Endodermal cell (in vitro differentiated cells): ENCODE measurements at regions not wholly inside any gene's neighbourhood (a gene's known extent, or its start where the extent isn't known, plus 50 kb on each side); places are given as distances from the start of the nearest gene placed in this dataset.

ENCODE experiments used
- DNase-seq: peaks from one replicate; pipeline ENCODE4 v3.0.0-alpha.2; 2017
- H3K27ac ChIP-seq: 2 replicates; pipeline ENCODE4 v1.5.1; 2013; ENCODE audit warnings: mild to moderate bottlenecking, low read depth, low read length, moderate library complexity
- H3K27me3 ChIP-seq: 2 replicates; pipeline ENCODE4 v1.6.1; 2013; ENCODE audit warnings: mild to moderate bottlenecking, low read length, moderate library complexity; ENCODE audit not compliant: insufficient read depth, control insufficient read depth, poor library complexity, severe bottlenecking
- H3K36me3 ChIP-seq: 2 replicates; pipeline ENCODE4 v1.7.0; 2013; ENCODE audit warnings: mild to moderate bottlenecking, low read length, moderate library complexity; ENCODE audit not compliant: control insufficient read depth, insufficient read depth
- H3K4me1 ChIP-seq: one replicate; pipeline ENCODE4 v1.7.0; 2013; ENCODE audit warnings: low read length; ENCODE audit not compliant: control insufficient read depth, insufficient read depth
- H3K4me3 ChIP-seq: 2 replicates; pipeline ENCODE4 v1.5.1; 2013; ENCODE audit warnings: mild to moderate bottlenecking, low read length, moderate library complexity
- H3K9ac ChIP-seq: 2 replicates; pipeline ENCODE4 v1.6.1; 2013; ENCODE audit warnings: mild to moderate bottlenecking, low read length, moderate library complexity; ENCODE audit not compliant: poor library complexity, severe bottlenecking; ENCODE audit errors: extremely low read depth
- H3K9me3 ChIP-seq: 2 replicates; pipeline ENCODE4 v1.6.1; 2013; ENCODE audit warnings: mild to moderate bottlenecking, low read length, moderate library complexity; ENCODE audit not compliant: control insufficient read depth
- H3K27ac Mint-ChIP-seq: 2 replicates; pipeline ENCODE4 v1.8.0; 2020; ENCODE audit warnings: mixed read lengths
- H3K27me3 Mint-ChIP-seq: 2 replicates; pipeline ENCODE4 v1.8.0; 2021; ENCODE audit warnings: mild to moderate bottlenecking, mixed read lengths; ENCODE audit not compliant: insufficient read depth
- H3K36me3 Mint-ChIP-seq: 2 replicates; pipeline ENCODE4 v1.8.0; 2020; ENCODE audit warnings: low read depth, mixed read lengths
- H3K4me1 Mint-ChIP-seq: 2 replicates; pipeline ENCODE4 v1.8.0; 2020; ENCODE audit warnings: mixed read lengths
- H3K4me3 Mint-ChIP-seq: 2 replicates; pipeline ENCODE4 v1.8.0; 2020; ENCODE audit warnings: mild to moderate bottlenecking, moderate library complexity, mixed read lengths
- H3K9me3 Mint-ChIP-seq: 2 replicates; pipeline ENCODE4 v1.8.0; 2020; ENCODE audit warnings: mild to moderate bottlenecking, mixed read lengths
- WGBS, 2 experiments: methylation state at CpG; one replicate each; pipeline versions ENCODE4 v1.1.5 to v1.1.7; 2013; ENCODE audit warnings: missing lambda C conversion rate in 2 of 2, mixed read lengths in 1 of 2; ENCODE audit not compliant: insufficient coverage in 1 of 2, insufficient read length in 1 of 2; 5-methylcytosine and 5-hydroxymethylcytosine counted together
- TF ChIP-seq, protein P1 (sequence below): fragments of 200-600 bp; sonication (generic); conservative IDR thresholded peaks from 2 replicates; pipeline ENCODE4 v1.5.0; 2021; ENCODE audit warnings: antibody characterized with exemption, mild to moderate bottlenecking

DNA sequence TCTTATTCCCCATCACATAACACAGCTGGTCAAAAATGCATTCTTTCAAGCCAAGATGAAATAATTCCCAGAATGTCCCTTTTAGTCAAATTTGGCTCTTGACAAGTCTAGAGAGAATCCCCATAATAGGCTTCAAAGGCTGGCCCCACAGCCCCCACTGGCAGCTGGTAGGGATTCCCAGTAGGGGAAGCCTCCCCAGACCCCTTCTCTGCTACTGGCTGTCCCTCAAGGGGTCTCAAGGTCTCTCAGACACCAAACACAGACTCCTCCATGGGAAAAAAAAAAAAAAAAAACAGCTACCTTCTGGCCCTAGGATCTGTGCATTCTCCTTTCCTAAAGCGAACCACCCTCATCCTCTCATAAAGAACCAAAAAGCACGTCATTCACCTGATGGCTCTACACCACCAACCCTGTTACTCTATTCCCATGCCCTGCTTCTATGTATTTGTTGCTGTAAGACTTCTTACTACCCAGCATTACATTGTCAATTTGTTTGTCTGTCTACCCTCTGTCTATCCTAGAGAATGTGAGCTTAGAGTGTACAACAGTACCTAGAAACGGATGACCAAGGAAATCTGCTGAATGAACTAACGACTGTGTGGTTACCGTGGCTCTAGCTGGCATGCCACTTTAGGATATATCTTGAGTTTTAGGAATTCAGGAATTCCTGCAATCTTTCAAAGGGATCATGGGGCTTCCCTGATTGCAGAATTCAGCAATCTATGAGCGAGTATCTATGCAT lies 164.1 kb upstream of the NSMCE3 start:
- H3K27ac Mint-ChIP-seq = no peak overlapping the region
- no peaks in the 10 kb centered on the region for H3K4me1 Mint-ChIP-seq
- no peaks in the 10 kb centered on the region for H3K4me1 ChIP-seq
- no peak for DNase-seq
- H3K27me3 ChIP-seq = no peaks in the 10 kb centered on the region
- H3K4me3 ChIP-seq = no peak overlapping the region
- no peaks in the 10 kb centered on the region for H3K9me3 ChIP-seq
- no peaks in the 10 kb centered on the region for H3K36me3 Mint-ChIP-seq
- TF ChIP-seq, protein P1, sequence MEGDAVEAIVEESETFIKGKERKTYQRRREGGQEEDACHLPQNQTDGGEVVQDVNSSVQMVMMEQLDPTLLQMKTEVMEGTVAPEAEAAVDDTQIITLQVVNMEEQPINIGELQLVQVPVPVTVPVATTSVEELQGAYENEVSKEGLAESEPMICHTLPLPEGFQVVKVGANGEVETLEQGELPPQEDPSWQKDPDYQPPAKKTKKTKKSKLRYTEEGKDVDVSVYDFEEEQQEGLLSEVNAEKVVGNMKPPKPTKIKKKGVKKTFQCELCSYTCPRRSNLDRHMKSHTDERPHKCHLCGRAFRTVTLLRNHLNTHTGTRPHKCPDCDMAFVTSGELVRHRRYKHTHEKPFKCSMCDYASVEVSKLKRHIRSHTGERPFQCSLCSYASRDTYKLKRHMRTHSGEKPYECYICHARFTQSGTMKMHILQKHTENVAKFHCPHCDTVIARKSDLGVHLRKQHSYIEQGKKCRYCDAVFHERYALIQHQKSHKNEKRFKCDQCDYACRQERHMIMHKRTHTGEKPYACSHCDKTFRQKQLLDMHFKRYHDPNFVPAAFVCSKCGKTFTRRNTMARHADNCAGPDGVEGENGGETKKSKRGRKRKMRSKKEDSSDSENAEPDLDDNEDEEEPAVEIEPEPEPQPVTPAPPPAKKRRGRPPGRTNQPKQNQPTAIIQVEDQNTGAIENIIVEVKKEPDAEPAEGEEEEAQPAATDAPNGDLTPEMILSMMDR = no peak
- H3K9ac ChIP-seq = no peak overlapping the region
- no peaks in the 10 kb centered on the region for H3K27me3 Mint-ChIP-seq
- peaks cover 2% of the 10 kb centered on the region for H3K9me3 Mint-ChIP-seq
- H3K27ac ChIP-seq = no peak overlapping the region
- 83 to 89% methylated on average over 5 to 6 of the region's 6 CpGs for WGBS, 2 experiments
- no peaks in the 10 kb centered on the region for H3K36me3 ChIP-seq
- no peak overlapping the region for H3K4me3 Mint-ChIP-seq

DNA sequence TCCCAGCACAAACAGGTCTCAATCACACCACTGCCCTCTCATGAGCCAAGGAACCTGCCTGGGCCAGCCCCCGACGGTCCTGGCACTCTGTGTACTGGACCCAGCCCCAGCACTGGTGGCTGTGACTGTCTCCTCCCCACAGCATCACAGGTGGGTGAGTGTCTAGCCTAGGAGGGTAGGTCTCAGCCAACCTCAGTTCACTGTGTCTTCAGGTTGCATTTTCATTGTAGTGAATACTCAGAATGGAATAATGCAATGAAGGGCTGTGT lies 163.4 kb upstream of the NSMCE3 start:
- no peaks in the 10 kb centered on the region for H3K27me3 ChIP-seq
- no peak overlapping the region for H3K4me3 Mint-ChIP-seq
- H3K9ac ChIP-seq = no peak overlapping the region
- no peaks in the 10 kb centered on the region for H3K4me1 ChIP-seq
- H3K36me3 Mint-ChIP-seq = no peaks in the 10 kb centered on the region
- H3K9me3 Mint-ChIP-seq = peaks cover 2% of the 10 kb centered on the region
- 94% methylated on average over 2 of the region's 2 CpGs; no CpG with 5 or more reads in 1 of the 2 experiments for WGBS, 2 experiments
- H3K27me3 Mint-ChIP-seq = no peaks in the 10 kb centered on the region
- H3K4me1 Mint-ChIP-seq = no peaks in the 10 kb centered on the region
- H3K9me3 ChIP-seq = no peaks in the 10 kb centered on the region
- TF ChIP-seq, protein P1 = no peak
- H3K4me3 ChIP-seq = no peak overlapping the region
- no peak overlapping the region for H3K27ac ChIP-seq
- H3K27ac Mint-ChIP-seq = no peak overlapping the region
- DNase-seq = no peak
- H3K36me3 ChIP-seq = no peaks in the 10 kb centered on the region

DNA sequence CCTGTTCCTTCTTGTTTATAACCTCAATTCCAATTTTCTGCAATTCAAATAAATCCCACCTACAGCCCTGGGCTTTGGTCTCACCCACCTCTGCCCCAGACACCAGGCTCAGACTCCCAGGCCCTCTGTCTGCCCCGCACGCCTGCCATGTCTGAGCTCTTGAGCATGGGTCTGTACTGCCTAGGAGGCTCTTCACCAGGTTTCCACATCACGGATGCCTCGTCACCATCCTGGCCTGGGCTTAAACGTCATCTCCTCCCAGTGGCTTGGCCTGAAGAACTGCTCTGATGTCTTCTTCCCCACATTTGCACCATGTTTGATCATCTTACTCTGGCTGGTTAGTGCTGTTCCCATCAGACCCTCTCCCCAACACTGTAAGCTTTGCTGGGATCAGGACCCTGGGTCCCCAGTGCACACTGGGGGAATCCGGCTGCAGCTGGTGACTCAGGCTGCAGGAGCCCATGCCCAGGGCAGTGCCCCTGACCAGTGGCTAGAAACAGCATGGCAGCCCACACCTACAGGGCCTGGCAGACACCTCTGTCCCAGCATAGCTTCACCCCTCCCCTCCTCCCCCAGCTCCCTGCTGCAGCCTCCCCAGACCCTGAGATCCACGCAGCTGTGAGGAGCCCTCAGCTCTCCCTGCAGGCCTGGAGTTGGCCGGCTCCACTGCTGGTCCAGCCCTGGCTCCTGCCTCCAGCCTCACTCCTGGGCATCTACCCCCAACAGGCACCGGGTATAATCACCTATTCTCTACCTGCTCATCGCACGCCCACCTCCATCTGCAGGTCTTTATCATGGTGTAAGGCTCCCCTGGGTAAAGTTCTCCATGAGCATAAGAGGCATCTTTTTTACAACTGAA lies 162.8 kb upstream of the NSMCE3 start:
- peaks cover 3% of the 10 kb centered on the region for H3K9me3 ChIP-seq
- Mint-ChIP-seq H3K4me1 (no peaks in the 10 kb centered on the region), H3K9me3 (peaks cover 7% of the 10 kb centered on the region), H3K27me3 (no peaks in the 10 kb centered on the region), H3K4me3 (no peak overlapping the region), H3K27ac (no peak overlapping the region), H3K36me3 (no peaks in the 10 kb centered on the region)
- H3K4me1 ChIP-seq = no peaks in the 10 kb centered on the region
- no peak for DNase-seq
- WGBS, 2 experiments = 88 to 97% methylated on average over 5 to 11 of the region's 11 CpGs
- TF ChIP-seq, protein P1 = no peak
- no peak overlapping the region for H3K27ac ChIP-seq
- H3K36me3 ChIP-seq = no peaks in the 10 kb centered on the region
- H3K27me3 ChIP-seq = no peaks in the 10 kb centered on the region
- H3K9ac ChIP-seq = no peak overlapping the region
- no peak overlapping the region for H3K4me3 ChIP-seq
